H1 (cell line): ENCODE measurements at regions not wholly inside any gene's neighbourhood (a gene's known extent, or its start where the extent isn't known, plus 50 kb on each side); places are given as distances from the start of the nearest gene placed in this dataset.
"Not testable (repeated sequence)": the region's sequence is repeated elsewhere in the genome, so short reads cannot be mapped to it uniquely, and the experiment has no call there.

Experiments used
- CTCF ChIA-PET: fragments of 300-600 bp; sonication (Branson Sonifier 250); formaldehyde crosslinking; loops from one replicate; lab custom pipeline; 2021; ENCODE audit not compliant: partially characterized antibody; lab: Charles Lee
- POLR2A ChIA-PET: fragments of 300-600 bp; sonication (Branson Sonifier 250); formaldehyde crosslinking; loops from one replicate; lab custom pipeline; 2021; ENCODE audit warnings: inconsistent platforms; ENCODE audit not compliant: partially characterized antibody; lab: Charles Lee
- DNase-seq, 2 experiments: peaks; one replicate each; pipeline versions ENCODE4 v3.0.0 to v3.0.0-alpha.2; 2010 to 2022; ENCODE audit warnings: low spot score in 2 of 2, low read depth in 1 of 2, mixed read lengths in 1 of 2
- FAIRE-seq: peaks from 2 replicates; lab custom pipeline; 2011; peaks lifted over from hg19 to GRCh38; lab: Jason Lieb, UNC
- H2AFZ ChIP-seq: 2 replicates; pipeline ENCODE4 v1.8.1; 2012; ENCODE audit warnings: low read length, inconsistent platforms
- H2AK5ac ChIP-seq: 2 replicates; pipeline ENCODE4 v1.6.1; 2013; ENCODE audit warnings: low read depth, low read length
- H2BK120ac ChIP-seq: replicated peaks from 2 replicates; pipeline ENCODE3; 2013; ENCODE audit warnings: low read depth, low read length, inconsistent platforms
- H2BK12ac ChIP-seq: 2 replicates; pipeline ENCODE4 v1.6.1; 2013; ENCODE audit warnings: low read depth, low read length
- H2BK15ac ChIP-seq: 2 replicates; pipeline ENCODE4 v1.6.1; 2013; ENCODE audit warnings: low read length
- H2BK20ac ChIP-seq: 2 replicates; pipeline ENCODE4 v1.6.1; 2013; ENCODE audit warnings: low read length
- H2BK5ac ChIP-seq: 2 replicates; pipeline ENCODE4 v1.6.1; 2013; ENCODE audit warnings: low read depth, low read length
- H3K14ac ChIP-seq: 2 replicates; pipeline ENCODE4 v1.6.1; 2013; ENCODE audit warnings: inconsistent platforms; ENCODE audit not compliant: insufficient read length
- H3K18ac ChIP-seq: 2 replicates; pipeline ENCODE4 v1.6.1; 2013; ENCODE audit warnings: low read length; ENCODE audit errors: extremely low read depth
- H3K23ac ChIP-seq: 2 replicates; pipeline ENCODE4 v1.6.1; 2013; ENCODE audit warnings: inconsistent platforms; ENCODE audit not compliant: insufficient read length
- H3K23me2 ChIP-seq: 2 replicates; pipeline ENCODE4 v1.6.1; 2013; ENCODE audit warnings: low read depth, low read length
- H3K27ac ChIP-seq: 2 replicates; pipeline ENCODE4 v1.6.1; 2011; ENCODE audit warnings: low read depth, low read length, inconsistent platforms
- H3K27me3 ChIP-seq, 4 experiments: replicated peaks in 1 of 4; 1 replicate in 1 of 4; 2 replicates in 3 of 4; pipeline versions ENCODE4 v1.6.1 to v1.8.1; 2011 to 2013; ENCODE audit warnings: low read length in 3 of 4, mild to moderate bottlenecking in 3 of 4, inconsistent platforms in 2 of 4, mixed read lengths in 2 of 4, moderate library complexity in 1 of 4; ENCODE audit not compliant: control insufficient read depth in 3 of 4, insufficient read depth in 3 of 4; ENCODE audit errors: extremely low read depth in 1 of 4
- H3K36me3 ChIP-seq, 4 experiments: 2 replicates each; pipeline versions ENCODE4 v1.6.1 to v1.8.1; 2011 to 2013; ENCODE audit warnings: mild to moderate bottlenecking in 4 of 4, low read length in 3 of 4, moderate library complexity in 2 of 4, control low read depth in 1 of 4, inconsistent platforms in 1 of 4; ENCODE audit not compliant: insufficient read depth in 4 of 4, control insufficient read depth in 2 of 4
- H3K4ac ChIP-seq: replicated peaks from 2 replicates; pipeline ENCODE3; 2013; ENCODE audit warnings: low read length, low read depth, mixed read lengths, inconsistent platforms; ENCODE audit not compliant: insufficient read length
- H3K4me1 ChIP-seq, 4 experiments: replicated peaks in 1 of 4; 1 replicate in 1 of 4; 2 replicates in 3 of 4; pipeline versions ENCODE4 v1.6.1 to v1.8.1; 2011 to 2013; ENCODE audit warnings: low read length in 3 of 4, inconsistent platforms in 2 of 4, mixed read lengths in 1 of 4; ENCODE audit not compliant: insufficient read depth in 4 of 4, control insufficient read depth in 3 of 4
- H3K4me2 ChIP-seq, 2 experiments: 2 replicates each; pipeline versions ENCODE4 v1.6.1 to v1.8.1; 2011 to 2013; ENCODE audit warnings: low read depth in 2 of 2, low read length in 2 of 2, control low read depth in 1 of 2, inconsistent platforms in 1 of 2, mild to moderate bottlenecking in 1 of 2; ENCODE audit not compliant: insufficient read depth in 1 of 2
- H3K4me3 ChIP-seq, 4 experiments: fragments of 200-600, 300-600 bp in 1 of 4; sonication (generic), shearing (Covaris generic), sonication (Bioruptor Twin) in 1 of 4; 2 replicates each; pipeline versions ENCODE4 v1.5.1 to v1.8.1; 2011 to 2016; ENCODE audit warnings: low read length in 4 of 4, low read depth in 3 of 4, control low read depth in 2 of 4, inconsistent platforms in 2 of 4, mild to moderate bottlenecking in 2 of 4, mixed read lengths in 1 of 4, moderate library complexity in 1 of 4; ENCODE audit not compliant: insufficient read depth in 2 of 4; ENCODE audit errors: extremely low read depth in 1 of 4
- H3K56ac ChIP-seq: replicated peaks from 2 replicates; pipeline ENCODE3; 2013; ENCODE audit warnings: low read depth, mild to moderate bottlenecking, mixed read lengths, low read length, inconsistent platforms; ENCODE audit not compliant: insufficient read length
- H3K79me1 ChIP-seq: 2 replicates; pipeline ENCODE4 v1.6.1; 2013; ENCODE audit warnings: low read depth, low read length, control low read depth
- H3K79me2 ChIP-seq, 2 experiments: 2 replicates each; pipeline versions ENCODE4 v1.6.1 to v1.8.1; 2012 to 2013; ENCODE audit warnings: low read length in 2 of 2, mild to moderate bottlenecking in 2 of 2, inconsistent platforms in 1 of 2; ENCODE audit not compliant: insufficient read depth in 2 of 2, control insufficient read depth in 1 of 2
- H3K9ac ChIP-seq, 4 experiments: replicated peaks in 1 of 4; 1 replicate in 1 of 4; 2 replicates in 3 of 4; pipeline versions ENCODE4 v1.6.1 to v1.8.1; 2011 to 2013; ENCODE audit warnings: low read depth in 3 of 4, low read length in 3 of 4, control low read depth in 2 of 4, mild to moderate bottlenecking in 2 of 4, moderate library complexity in 2 of 4, inconsistent platforms in 1 of 4; ENCODE audit errors: extremely low read depth in 1 of 4
- H3K9me3 ChIP-seq, 2 experiments: 2 replicates each; pipeline versions ENCODE4 v1.6.1 to v1.8.1; 2012 to 2013; ENCODE audit warnings: mild to moderate bottlenecking in 2 of 2, moderate library complexity in 2 of 2, control low read depth in 1 of 2, inconsistent platforms in 1 of 2, low read depth in 1 of 2, low read length in 1 of 2, mixed read lengths in 1 of 2; ENCODE audit not compliant: insufficient read depth in 2 of 2
- H4K20me1 ChIP-seq, 2 experiments: replicated peaks in 1 of 2; 2 replicates each; pipeline versions ENCODE3 to v1.8.1; 2011 to 2013; ENCODE audit warnings: inconsistent platforms in 2 of 2, low read length in 2 of 2, mild to moderate bottlenecking in 1 of 2; ENCODE audit not compliant: insufficient read depth in 2 of 2, control insufficient read depth in 1 of 2
- H4K5ac ChIP-seq: 2 replicates; pipeline ENCODE4 v1.6.1; 2013; ENCODE audit warnings: low read length, low read depth, mixed read lengths, inconsistent platforms; ENCODE audit not compliant: insufficient read length
- H4K8ac ChIP-seq: 2 replicates; pipeline ENCODE4 v1.8.0; 2013; ENCODE audit warnings: mild to moderate bottlenecking, moderate library complexity, low read length, inconsistent platforms; ENCODE audit not compliant: insufficient read depth; ENCODE audit errors: extremely low read depth
- H4K91ac ChIP-seq: replicated peaks from 2 replicates; pipeline ENCODE3; 2013; ENCODE audit warnings: low read length, mixed read lengths, inconsistent platforms; ENCODE audit not compliant: insufficient read length
- whole genome bisulfite sequencing, 2 experiments: shearing (Covaris generic) in 1 of 2; methylation state at CpG; one replicate each; pipeline versions ENCODE4 v1.1.6 to v1.1.7; 2013 to 2015; ENCODE audit warnings: low lambda C conversion rate in 2 of 2, mixed read lengths in 2 of 2, inconsistent platforms in 1 of 2, low coverage in 1 of 2, missing lambda C conversion rate in 1 of 2; ENCODE audit not compliant: insufficient replicate concordance in 2 of 2, insufficient coverage in 1 of 2, insufficient read length in 1 of 2; ENCODE audit errors: extremely low coverage in 1 of 2, missing lambda C conversion rate in 1 of 2; 5-methylcytosine and 5-hydroxymethylcytosine counted together

DNA sequence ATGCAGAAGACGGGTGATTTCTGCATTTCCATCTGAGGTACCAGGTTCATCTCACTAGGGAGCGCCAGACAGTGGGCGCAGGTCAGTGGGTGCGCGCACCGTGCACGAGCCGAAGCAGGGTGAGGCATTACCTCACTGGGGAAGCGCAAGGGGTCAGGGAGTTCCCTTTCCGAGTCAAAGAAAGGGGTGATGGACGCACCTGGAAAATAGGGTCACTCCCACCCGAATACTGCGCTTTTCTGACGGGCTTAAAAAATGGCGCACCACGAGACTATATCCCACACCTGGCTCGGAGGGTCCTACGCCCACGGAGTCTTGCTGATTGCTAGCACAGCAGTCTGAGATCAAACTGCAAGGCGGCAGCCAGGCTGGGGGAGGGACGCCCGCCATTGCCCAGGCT, 1246.0 kb upstream of the PABPC4L start:
- H2AFZ ChIP-seq, H3K23ac ChIP-seq, H3K56ac ChIP-seq, DNase-seq, H4K8ac ChIP-seq, H2BK20ac ChIP-seq, H3K27me3 ChIP-seq, H3K79me1 ChIP-seq, H4K20me1 ChIP-seq, H3K4me3 ChIP-seq, H2BK5ac ChIP-seq, POLR2A ChIA-PET, H3K36me3 ChIP-seq, FAIRE-seq, H3K79me2 ChIP-seq, H3K14ac ChIP-seq, H2AK5ac ChIP-seq, H3K23me2 ChIP-seq, CTCF ChIA-PET, H3K27ac ChIP-seq, H2BK15ac ChIP-seq, H3K4me2 ChIP-seq, H3K4ac ChIP-seq, H4K91ac ChIP-seq, H3K4me1 ChIP-seq, H4K5ac ChIP-seq, H3K18ac ChIP-seq, H2BK120ac ChIP-seq, H2BK12ac ChIP-seq, H3K9me3 ChIP-seq, H3K9ac ChIP-seq: not testable (repeated sequence)
- WGBS, 2 experiments: 100% methylated on average over 7 of the region's 22 CpGs; no CpG with 5 or more reads in 1 of the 2 experiments
